Cardiac fibroblast (primary cell): ENCODE measurements at regions not wholly inside any gene's neighbourhood (a gene's known extent, or its start where the extent isn't known, plus 50 kb on each side); places are given as distances from the start of the nearest gene placed in this dataset.

Experiments used
- DNase-seq, 2 donors: peaks; one replicate each; pipeline versions ENCODE4 v3.0.0 to v3.0.0-alpha.2; 2010; ENCODE audit warnings: low read depth in 2 of 2
- H3K4me3 ChIP-seq, 2 donors: replicated peaks in 1 of 2; 1 replicate in 1 of 2; 2 replicates in 1 of 2; pipeline ENCODE4 v1.5.1; 2011; ENCODE audit warnings: low read depth in 2 of 2, low read length in 2 of 2, mild to moderate bottlenecking in 2 of 2, moderate library complexity in 1 of 2
- TF ChIP-seq, protein P1 (sequence below): IDR thresholded peaks from one replicate; pipeline ENCODE4 v1.5.1; 2011; ENCODE audit warnings: low read depth, mild to moderate bottlenecking, low read length, inconsistent platforms

GRCh38 chr7:123060446-123060845, 64.9 kb upstream of the TAS2R16 start:
- H3K4me3 ChIP-seq: no peak overlapping the region
- no peak for DNase-seq
- TF ChIP-seq, protein P1, sequence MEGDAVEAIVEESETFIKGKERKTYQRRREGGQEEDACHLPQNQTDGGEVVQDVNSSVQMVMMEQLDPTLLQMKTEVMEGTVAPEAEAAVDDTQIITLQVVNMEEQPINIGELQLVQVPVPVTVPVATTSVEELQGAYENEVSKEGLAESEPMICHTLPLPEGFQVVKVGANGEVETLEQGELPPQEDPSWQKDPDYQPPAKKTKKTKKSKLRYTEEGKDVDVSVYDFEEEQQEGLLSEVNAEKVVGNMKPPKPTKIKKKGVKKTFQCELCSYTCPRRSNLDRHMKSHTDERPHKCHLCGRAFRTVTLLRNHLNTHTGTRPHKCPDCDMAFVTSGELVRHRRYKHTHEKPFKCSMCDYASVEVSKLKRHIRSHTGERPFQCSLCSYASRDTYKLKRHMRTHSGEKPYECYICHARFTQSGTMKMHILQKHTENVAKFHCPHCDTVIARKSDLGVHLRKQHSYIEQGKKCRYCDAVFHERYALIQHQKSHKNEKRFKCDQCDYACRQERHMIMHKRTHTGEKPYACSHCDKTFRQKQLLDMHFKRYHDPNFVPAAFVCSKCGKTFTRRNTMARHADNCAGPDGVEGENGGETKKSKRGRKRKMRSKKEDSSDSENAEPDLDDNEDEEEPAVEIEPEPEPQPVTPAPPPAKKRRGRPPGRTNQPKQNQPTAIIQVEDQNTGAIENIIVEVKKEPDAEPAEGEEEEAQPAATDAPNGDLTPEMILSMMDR: no peak

DNA sequence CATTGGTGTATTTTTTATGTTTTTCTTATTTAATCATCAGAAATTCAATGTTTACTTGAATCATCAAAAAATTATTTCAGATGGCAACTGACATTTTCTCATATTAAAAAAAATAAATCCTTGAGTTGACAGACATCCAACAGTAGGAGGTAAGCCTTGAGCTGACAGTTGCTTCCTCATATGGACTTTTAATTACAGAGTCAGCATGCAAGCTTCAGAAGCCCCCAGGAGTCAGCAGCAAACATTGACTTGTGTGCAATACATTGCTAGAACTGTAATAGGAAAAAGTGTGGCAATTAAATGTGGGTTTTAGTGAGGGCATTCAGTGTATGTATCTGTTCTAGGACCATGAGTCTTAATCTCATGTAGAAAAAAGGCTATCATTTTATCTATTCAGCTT, 62.4 kb upstream of the TAS2R16 start:
- TF ChIP-seq, protein P1: no peak
- H3K4me3 ChIP-seq: no peak overlapping the region
- DNase-seq: no peak

DNA sequence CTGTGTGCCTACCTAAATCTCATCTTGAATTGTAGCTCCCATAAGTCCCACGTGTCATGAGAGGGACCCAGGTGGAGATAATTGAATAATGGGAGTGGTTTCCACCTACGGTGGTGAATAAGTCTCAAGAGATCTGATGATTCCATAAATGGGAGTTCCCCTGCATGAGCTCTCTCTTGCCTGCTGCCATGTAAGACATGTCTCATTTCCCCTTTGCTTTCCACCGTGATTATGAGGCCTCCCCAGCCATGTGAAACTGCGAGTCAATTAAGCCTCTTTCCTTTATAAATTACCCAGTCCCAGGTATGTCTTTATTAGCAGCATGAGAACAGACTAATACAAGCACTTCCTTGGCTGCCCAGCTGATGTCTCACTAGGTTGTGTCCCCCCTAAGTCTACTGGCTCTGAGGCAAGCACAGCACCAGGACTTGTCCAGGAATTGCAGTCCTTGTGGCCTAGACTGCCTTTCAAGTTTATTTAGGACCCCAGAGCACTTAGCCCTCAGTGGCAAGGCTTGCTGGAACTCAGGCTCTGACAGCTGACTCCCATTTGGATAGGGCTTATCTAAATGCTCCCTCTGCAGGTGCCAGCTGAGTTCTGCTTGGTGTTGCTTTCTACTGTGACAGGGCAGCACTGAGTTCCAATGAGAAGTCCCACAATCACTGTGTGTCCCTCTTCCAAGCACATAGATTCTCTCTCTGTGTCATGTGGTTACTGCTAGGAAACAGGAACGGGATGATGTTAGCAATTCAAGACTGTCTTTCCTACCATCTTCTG, 59.0 kb upstream of the TAS2R16 start:
- peak in 1 of 2 donors; percentile 55 for DNase-seq
- TF ChIP-seq, protein P1: peak; percentile 25
- H3K4me3 ChIP-seq: no peak overlapping the region

DNA sequence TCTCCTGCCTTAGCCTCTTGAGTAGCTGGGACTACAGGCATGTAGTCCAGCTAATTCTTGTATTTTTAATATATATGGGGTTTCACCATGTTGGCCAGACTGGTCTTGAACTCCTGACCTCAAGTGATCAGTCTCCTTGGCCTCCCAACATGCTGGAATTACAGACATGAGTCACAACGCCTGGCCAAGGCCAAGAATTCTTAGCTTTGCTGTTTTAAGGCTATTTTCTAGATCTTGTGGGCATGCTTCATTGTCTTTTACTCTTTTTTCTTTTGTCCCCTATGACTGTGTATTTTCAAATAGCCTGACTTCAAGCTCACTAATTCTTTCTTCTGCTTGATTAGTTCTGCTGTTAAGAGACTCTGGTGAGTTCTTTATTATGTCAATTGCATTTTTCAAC, 56.4 kb upstream of the TAS2R16 start:
- TF ChIP-seq, protein P1: no peak
- peak in 1 of 2 donors; percentile 64 for DNase-seq
- no peak overlapping the region for H3K4me3 ChIP-seq

- no peak overlapping the region for H3K4me3 ChIP-seq
- TF ChIP-seq, protein P1: no peak
- DNase-seq: no peak
These were observed 52.5 kb upstream of the TAS2R16 start for GRCh38 chr7:123047955-123048354.
